NCI-H1436 treated with DMSO at 0.1 percent for 48 hours (cell line): ENCODE measurements at regions not wholly inside any gene's neighbourhood (a gene's known extent, or its start where the extent isn't known, plus 50 kb on each side); places are given as distances from the start of the nearest gene placed in this dataset.

Experiments
- DNase-seq: peaks from one replicate; lab custom pipeline; 2025; lab: John Stamatoyannopoulos, UW

GRCh38 chr20:22370137-22370536 lies 214.2 kb downstream of the FOXA2 start:
- no peak for DNase-seq

- DNase-seq, result no peak
Measured at GRCh38 chr20:22369100-22369499, 215.3 kb downstream of the FOXA2 start.

DNA sequence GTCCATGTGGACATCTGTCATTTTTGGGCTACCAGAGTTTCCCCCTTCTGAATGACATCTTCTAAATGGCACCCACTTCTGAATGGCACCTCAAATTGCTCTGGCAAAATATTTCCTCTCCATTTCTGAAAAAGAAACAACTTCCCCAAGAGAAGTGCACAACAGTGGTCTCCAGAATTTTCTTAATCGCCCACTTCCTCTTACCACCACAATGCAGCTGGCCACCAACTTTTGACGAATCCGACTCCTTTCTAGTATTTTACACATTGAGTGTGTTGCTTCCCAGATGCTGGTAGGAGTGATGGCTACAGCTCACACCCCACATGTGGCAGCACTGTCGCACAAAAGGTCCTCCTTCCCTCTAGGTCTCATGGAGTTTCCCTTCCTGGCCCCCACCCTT lies 216.1 kb downstream of the FOXA2 start:
- DNase-seq, result no peak

DNA sequence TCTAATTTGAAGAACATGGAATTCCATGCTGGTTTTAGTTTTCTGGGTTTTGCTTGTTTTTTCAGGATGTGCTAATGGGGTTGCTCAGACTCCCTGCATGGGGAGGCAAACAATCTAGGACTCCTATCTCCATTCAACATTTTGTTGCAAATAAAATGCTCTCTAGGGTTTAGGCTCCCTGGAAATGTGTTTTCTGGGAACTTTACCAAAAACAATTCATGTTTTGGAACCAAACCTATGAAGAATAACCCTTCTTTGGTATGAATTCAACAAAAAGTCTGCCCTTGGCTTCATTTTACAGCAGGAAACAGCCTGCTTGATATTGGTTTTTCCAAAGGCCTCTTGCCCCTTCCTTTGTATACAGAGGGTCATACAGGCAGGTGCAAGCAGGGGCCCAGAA lies 217.7 kb downstream of the FOXA2 start:
- DNase-seq, result no peak

DNA sequence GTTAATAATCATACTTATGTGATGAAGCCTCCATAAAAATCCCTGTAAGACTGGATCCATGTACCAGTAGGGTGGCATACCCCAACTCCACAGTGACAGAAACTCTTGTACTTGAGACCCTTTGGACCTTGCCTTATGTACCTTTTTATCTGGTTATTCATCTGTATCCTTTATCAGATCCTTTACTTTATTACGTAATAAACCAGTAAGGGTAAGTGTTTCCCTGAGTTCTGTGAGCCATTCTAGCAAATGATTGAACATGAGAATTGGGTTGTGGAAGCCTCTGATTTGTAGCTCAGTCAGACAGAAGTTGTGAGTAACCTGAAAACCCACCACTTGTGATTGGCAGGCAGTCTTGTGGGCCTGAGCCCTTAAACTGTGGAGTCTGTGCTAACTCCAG lies 229.7 kb downstream of the FOXA2 start:
- DNase-seq, result no peak

DNA sequence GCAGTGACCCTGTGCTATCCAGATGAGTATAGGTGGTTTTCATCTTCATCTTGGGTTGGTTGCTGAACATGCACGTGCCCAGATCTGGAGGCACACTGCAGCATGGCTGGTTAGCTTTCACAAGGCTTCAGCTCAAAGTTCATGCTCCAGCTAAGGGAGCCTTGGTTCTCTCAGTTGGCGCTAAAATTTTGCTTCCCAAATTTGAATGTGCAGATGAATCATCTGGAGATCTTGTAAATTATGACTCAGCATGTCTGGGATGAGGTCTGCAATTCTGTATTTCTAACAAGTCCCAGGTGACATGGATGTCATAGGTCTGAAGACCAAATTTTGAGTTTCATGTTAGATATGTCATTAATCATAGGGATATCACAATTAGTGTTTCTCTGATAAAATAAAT lies 230.8 kb downstream of the FOXA2 start:
- DNase-seq, result no peak

- no peak for DNase-seq
Measured at GRCh38 chr20:22352019-22352418, 232.4 kb downstream of the FOXA2 start.

DNA sequence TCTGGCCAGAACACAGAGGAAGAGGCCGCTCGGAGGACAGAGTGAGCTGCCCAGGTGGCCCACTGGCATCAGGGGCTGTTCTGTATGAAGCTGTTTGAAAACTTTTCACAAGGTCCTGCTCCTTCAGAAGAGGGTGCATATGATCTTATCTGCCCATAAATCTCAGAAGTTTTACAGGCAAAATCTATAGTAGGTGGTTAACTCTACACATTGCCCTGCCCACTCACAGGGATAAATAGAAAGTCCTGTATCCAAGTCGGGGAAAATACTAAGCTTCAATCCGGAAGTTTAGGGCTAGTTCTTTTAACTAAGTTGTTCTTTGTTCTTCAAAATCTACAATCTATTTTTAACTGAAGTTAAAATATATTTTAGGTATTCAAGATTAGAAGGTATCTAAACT lies 233.7 kb downstream of the FOXA2 start:
- DNase-seq, result no peak

DNA sequence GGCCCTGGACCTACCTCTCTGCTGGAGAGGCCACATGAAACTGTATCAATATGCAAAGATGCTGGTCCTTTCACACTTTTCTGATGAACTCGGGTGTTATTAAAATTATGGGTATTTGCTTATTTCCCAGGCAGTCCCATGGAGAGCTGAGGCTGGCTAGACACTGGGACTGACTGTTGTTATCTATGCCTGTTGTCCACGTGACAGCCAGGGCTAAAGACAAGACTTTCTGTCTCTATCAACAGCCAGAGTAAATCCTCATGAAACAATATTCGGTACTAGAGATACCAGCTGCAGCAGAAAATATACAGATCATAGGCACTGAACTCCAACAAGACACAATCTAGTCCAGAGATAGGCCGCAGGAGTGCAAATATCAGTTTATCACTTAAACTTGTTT lies 236.4 kb downstream of the FOXA2 start:
- no peak for DNase-seq

DNA sequence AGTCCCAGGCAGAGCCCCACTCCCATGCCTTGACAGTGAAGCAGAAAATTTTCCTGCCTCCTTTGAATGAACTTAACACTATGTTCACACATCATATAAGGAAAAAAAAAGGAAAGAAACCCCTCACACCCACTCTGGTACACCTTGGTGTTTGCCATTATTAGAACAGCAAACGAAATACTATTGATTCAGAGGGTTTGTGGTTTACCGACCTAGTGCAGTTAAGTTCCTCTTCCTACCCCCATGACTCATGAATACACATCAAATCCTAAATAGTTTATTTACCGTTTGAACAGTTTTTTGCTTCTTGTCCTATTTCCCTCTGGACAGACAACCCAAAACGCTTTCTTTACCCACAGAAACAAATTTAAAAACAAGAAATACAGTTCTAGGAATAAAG lies 237.7 kb downstream of the FOXA2 start:
- DNase-seq, result no peak

DNA sequence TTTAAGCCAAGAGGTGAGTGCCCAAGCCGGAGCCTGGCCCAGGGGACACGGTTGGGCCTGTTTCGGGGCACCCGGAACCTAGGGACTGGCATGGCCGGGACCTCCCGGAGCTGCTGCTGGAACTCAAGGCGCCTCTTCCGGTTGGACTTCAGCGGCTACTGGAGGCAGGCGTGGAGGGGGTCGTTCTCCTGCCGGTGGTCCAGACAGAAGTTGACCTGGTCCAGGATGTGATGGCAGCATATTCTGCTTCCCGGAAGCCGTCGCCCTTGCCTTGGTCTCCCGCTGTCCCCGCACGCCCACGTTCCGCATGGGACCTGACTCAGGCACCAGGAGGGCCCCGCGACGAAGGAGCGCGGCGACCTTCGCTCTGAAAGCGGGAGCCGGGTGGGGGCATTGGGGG lies 240.8 kb downstream of the FOXA2 start:
- DNase-seq, result no peak

DNA sequence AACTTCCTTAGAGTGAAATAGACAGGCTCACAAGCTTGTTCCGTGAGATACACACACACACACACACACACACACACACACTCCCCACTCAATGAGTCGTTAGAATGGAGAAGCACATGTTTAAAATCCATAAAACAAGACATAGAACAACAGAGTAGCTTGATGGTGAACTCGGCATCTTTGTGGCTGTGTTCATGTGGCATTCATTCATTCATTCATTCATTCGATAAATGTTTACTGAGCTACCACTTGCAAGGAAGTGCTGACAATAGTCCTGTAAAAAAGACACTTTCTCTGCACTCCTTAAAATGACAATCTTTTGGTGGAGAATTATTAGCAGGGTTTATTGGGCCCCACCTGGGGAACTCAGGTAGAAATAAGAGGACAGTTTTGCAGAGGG lies 242.0 kb downstream of the FOXA2 start:
- DNase-seq, result no peak

DNA sequence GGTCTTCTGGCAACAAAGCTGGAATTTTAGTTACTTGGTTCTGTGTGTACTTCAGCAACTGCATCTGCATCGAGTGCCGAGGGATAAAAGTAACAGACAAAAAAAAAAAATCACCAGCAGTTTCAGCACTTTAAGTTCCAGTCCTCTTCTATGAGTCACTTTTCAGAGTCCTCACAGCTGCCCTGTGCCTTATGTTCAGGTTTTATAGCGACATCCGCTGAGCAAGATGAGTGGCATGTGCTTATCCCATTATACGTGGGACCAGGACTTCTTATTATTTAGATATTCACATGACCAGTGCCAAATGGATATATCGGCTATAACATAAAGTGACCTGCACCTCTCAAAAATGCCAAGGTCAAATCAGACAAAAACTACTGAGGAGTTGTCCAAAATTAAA lies 242.9 kb downstream of the FOXA2 start:
- DNase-seq, result no peak

GRCh38 chr20:22339946-22340345 lies 244.4 kb downstream of the FOXA2 start:
- no peak for DNase-seq

- DNase-seq, result no peak
Measured at GRCh38 chr20:22339091-22339881, 245.1 kb downstream of the FOXA2 start.

DNA sequence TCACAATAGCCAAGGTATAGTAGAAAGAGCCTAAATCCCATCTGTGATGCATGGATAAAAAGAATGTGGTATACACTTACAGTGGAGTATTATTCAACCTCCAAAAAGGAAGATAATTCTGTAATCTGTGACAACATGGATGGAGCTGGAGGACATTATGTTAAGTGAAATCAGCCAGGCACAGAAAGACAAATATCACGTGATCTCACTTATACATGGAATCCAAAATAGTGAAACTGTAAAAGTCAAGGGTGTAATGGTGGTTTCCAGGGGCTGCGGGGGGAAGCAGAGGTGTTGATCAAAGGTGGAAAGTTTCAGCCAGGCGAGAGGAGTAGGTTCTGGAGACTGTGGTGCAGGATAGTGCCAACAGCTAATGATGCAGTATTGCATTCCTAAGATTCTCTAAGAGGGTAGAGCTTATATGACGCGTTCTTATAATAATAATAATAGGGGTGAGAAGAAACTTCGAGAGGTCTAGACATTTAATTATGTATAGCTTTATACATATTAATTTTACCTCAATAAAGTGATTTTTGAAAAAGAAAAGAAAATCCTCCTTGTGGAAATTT lies 246.1 kb downstream of the FOXA2 start:
- no peak for DNase-seq

DNA sequence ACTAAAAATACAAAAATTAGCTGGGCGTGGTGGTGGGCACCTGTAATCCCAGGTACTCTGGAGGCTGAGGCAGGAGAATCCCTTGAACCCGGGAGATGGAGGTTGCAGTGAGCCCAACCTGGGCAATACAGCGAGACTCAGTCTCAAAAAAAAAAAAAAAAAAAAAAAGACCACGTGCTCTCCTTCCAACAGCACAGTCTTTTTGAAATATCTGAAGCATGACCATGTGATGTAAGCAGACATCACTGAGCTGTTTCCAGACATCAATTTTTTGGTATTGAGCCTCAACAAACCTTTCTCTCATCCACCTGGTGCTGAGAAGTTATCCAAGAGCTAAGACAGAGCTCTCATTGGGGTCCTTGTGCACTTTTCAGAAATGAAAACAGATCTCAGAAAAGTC lies 249.2 kb downstream of the FOXA2 start:
- DNase-seq, result no peak

DNA sequence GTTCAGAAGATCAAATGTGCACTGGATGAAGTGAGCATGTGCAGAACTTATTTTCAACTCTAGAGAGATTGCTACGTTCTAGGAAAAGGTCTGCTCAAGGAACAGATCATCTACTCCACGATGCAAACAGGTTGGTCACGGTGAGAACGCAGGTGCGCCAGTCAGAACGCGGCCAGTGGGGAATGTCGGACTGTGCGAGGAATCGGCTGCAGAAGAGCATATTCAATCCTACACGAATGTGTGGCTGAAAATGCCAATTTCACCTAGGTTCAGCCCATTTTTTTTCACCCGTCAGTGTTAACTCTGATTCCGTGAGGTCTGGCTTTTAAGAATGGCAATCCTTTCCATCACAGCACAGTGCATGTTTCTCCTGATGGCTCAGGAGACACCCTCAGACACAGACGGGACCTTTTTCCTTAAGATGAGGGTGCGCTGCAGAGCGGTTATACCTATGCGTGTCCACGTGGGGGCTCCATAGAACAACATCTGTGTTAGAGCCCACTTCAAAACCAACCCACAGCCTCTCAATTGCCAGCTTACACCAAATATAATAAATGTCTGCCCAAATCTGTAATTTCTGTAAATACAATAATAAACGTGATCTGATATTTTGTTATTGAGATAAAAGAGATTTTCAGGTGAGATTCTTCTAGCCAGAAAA lies 250.4 kb downstream of the FOXA2 start:
- peak; percentile 23 for DNase-seq

GRCh38 chr20:22324505-22324904 lies 259.9 kb downstream of the FOXA2 start:
- no peak for DNase-seq

- no peak for DNase-seq
Measured at GRCh38 chr20:22322513-22322912, 261.9 kb downstream of the FOXA2 start.

- DNase-seq, result no peak
Measured at GRCh38 chr20:22321191-22321590, 263.2 kb downstream of the FOXA2 start.

- DNase-seq, result no peak
Measured at GRCh38 chr20:22320245-22320915, 264.0 kb downstream of the FOXA2 start.

- DNase-seq, result no peak
Measured at GRCh38 chr20:22315771-22316170, 268.6 kb downstream of the FOXA2 start.
